ENCODE measurements at regions not wholly inside any gene's neighbourhood (a gene's known extent, or its start where the extent isn't known, plus 50 kb on each side); places are given as distances from the start of the nearest gene placed in this dataset.

DNA sequence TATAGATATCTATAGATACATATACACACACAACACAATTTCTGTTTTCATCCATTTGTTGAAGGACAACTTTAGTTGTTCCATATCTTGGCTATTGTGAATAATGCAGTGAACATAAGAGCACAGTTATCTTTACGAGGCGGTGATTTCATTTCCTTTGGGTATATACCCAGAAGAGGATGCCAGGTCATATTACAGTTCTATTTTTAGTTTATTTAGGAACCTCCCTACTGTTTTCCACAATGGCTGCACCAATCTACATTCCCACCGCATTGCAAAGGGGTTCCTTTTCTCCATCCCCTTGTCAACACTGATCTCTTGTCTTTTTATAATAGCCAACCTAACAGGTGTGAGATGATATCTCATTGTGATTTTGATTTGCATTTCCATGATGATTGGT lies 143.4 kb upstream of the ARHGAP5 start:
- TF ChIP-seq, protein P1, sequence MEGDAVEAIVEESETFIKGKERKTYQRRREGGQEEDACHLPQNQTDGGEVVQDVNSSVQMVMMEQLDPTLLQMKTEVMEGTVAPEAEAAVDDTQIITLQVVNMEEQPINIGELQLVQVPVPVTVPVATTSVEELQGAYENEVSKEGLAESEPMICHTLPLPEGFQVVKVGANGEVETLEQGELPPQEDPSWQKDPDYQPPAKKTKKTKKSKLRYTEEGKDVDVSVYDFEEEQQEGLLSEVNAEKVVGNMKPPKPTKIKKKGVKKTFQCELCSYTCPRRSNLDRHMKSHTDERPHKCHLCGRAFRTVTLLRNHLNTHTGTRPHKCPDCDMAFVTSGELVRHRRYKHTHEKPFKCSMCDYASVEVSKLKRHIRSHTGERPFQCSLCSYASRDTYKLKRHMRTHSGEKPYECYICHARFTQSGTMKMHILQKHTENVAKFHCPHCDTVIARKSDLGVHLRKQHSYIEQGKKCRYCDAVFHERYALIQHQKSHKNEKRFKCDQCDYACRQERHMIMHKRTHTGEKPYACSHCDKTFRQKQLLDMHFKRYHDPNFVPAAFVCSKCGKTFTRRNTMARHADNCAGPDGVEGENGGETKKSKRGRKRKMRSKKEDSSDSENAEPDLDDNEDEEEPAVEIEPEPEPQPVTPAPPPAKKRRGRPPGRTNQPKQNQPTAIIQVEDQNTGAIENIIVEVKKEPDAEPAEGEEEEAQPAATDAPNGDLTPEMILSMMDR (IDR thresholded peaks at IDR 0.05), result no peak
- no peak for TF ChIP-seq POLR2A (IDR thresholded peaks at IDR 0.05)
- 54 to 68% methylated on average over 3 of the region's 3 CpGs for WGBS, 2 donors
- no peak overlapping the region for H3K4me3 ChIP-seq (ENCODE audit: low read depth, poor library complexity, severe bottlenecking)
- intact Hi-C loops (cut with DNase I; ENCODE audit: low total_unique reads), result loop anchor here (10.0 kb wide), 1 partner anchor 321 kb away; no protein-coding TSS in a partner anchor
- no peak for DNase-seq (ENCODE audit: low spot score in 2 of 2)

DNA sequence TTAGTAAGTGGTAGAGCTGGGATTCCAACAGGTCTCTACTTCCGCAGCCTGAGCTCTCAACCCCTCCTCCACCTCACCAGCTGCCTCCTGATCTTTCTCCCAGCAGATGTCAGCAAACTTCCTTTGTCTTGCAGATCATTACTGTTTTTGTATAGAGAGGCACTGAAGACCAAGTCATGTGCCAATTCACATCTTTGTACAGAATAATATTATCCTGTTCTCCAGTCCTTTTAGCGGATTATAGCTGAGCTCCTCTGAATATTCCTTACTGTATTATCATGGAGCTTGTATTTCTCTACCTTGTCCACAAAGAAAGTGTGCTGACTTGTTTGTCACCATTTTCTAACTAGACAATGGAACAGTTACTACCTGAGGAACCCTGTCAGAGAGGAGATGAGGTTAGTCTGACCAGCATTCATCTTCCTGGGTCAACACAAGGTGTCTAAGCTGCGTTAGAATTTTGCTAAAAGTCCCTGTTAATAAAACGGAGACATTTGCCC lies 142.3 kb upstream of the ARHGAP5 start:
- WGBS, 2 donors, result 49 to 56% methylated on average over 4 of the region's 4 CpGs
- TF ChIP-seq POLR2A (IDR thresholded peaks at IDR 0.05), result no peak
- TF ChIP-seq, protein P1 (IDR thresholded peaks at IDR 0.05), result peak in 1 of 3 donors; percentile 12
- intact Hi-C loops (cut with DNase I; ENCODE audit: low total_unique reads), result loop anchor here (10.0 kb wide), 1 partner anchor 320 kb away; no protein-coding TSS in a partner anchor
- H3K4me3 ChIP-seq (ENCODE audit: low read depth, poor library complexity, severe bottlenecking), result no peak overlapping the region
- peak in 1 of 2 donors; percentile 29 for DNase-seq (ENCODE audit: low spot score in 2 of 2)

DNA sequence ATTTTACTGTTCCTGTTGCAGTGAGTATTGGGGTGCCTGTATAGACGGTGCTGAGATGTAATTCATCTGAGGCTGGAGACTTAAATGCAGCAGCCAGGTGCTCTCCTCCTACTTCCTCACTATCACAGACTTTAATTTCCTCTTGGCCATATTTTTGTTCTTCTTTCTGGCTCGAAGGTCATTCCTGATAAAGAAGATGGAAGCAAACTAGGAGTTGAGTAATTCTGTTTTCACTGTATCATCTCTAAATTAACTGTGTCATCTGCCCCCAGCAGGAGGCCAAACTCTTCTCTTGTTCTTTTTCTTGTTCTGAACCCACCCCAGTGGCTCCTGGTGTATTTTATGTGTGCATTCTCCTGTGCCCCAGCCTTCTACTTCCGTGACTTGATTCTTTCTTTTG lies 141.7 kb upstream of the ARHGAP5 start:
- no peak for DNase-seq (ENCODE audit: low spot score in 2 of 2)
- no peak overlapping the region for H3K4me3 ChIP-seq (ENCODE audit: low read depth, poor library complexity, severe bottlenecking)
- intact Hi-C loops (cut with DNase I; ENCODE audit: low total_unique reads), result loop anchor here (10.0 kb wide), 1 partner anchor 319 kb away; no protein-coding TSS in a partner anchor
- no peak for TF ChIP-seq POLR2A (IDR thresholded peaks at IDR 0.05)
- TF ChIP-seq, protein P1 (IDR thresholded peaks at IDR 0.05), result no peak
- 62 to 66% methylated on average over 3 of the region's 3 CpGs for WGBS, 2 donors

DNA sequence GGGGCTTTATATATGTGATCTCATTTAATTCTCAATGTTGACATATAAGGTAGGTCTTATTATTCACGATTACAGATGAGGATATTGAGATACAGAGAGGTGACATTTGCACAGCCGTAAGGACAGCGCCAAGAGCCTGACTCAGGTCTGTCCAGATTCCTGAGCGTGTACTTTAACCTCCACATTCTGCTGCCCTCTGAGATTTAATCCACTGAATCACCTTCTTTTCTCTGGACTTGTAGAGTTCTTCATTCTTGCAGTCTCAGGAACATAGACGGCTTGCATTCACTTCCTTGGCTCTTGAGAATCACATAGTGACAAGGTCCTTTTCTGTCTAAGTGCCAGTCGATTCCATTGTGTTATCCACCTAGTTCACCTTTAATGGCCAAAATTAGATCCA lies 141.0 kb upstream of the ARHGAP5 start:
- WGBS, 2 donors, result 78 to 92% methylated on average over 6 of the region's 6 CpGs
- DNase-seq (ENCODE audit: low spot score in 2 of 2), result no peak
- H3K4me3 ChIP-seq (ENCODE audit: low read depth, poor library complexity, severe bottlenecking), result no peak overlapping the region
- TF ChIP-seq, protein P1 (IDR thresholded peaks at IDR 0.05), result no peak
- no peak for TF ChIP-seq POLR2A (IDR thresholded peaks at IDR 0.05)
- intact Hi-C loops (cut with DNase I; ENCODE audit: low total_unique reads), result loop anchor here (10.0 kb wide), 1 partner anchor 319 kb away; no protein-coding TSS in a partner anchor

DNA sequence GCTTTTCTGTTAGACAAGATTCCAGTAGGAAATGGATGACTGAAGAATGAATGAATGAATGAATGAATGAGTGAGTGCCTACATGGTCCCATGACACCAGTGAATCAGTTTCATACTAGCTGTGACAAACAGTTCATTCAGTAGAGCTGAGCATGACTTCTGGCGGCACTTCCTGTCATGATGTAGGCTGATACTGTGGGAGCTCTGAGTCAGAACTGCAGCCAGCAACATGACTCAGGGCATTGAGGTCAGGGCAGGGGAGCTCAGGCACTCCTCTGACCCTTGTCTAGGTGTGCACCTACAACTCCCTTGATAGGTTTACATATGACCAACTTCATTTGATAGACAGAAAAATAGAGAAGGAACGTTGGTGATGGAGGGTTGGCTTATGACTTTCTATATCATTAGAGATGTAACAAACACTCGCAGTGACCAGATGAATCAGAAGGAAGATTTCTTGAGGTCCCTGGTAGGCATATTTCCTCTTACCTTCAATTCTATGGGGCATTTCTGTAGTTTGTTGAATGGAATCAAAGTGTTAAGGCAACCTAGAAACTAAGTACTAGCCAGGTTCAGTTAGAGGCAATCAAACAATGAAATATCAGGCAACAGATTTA lies 139.3 kb upstream of the ARHGAP5 start:
- WGBS, 2 donors, result 65% methylated on average over 3 of the region's 3 CpGs
- peak in 1 of 2 donors; percentile 61 for DNase-seq (ENCODE audit: low spot score in 2 of 2)

More for the DNA sequence above, 139.3 kb upstream of the ARHGAP5 start:
- intact Hi-C loops (cut with DNase I; ENCODE audit: low total_unique reads), result loop anchor here (10.0 kb wide), 1 partner anchor 317 kb away; no protein-coding TSS in a partner anchor
- no peak for TF ChIP-seq POLR2A (IDR thresholded peaks at IDR 0.05)
- TF ChIP-seq, protein P1 (IDR thresholded peaks at IDR 0.05), result no peak
- H3K4me3 ChIP-seq (ENCODE audit: low read depth, poor library complexity, severe bottlenecking), result no peak overlapping the region
